ENCODE measurements at regions not wholly inside any gene's neighbourhood (a gene's known extent, or its start where the extent isn't known, plus 50 kb on each side); places are given as distances from the start of the nearest gene placed in this dataset.

- TF ChIP-seq POLR2AphosphoS5 (IDR thresholded peaks at IDR 0.05; ENCODE audit: insufficient read depth, low read depth, low read length) (no peak), CTCF (IDR thresholded peaks at IDR 0.05; ENCODE audit: extremely low read depth in 1 of 2, insufficient read depth in 1 of 2, low read depth in 1 of 2, low read length in 2 of 2) (no peak), MAX (IDR thresholded peaks at IDR 0.05; ENCODE audit: insufficient read depth, insufficient read length) (no peak), JUN (IDR thresholded peaks at IDR 0.05; ENCODE audit: borderline replicate concordance, insufficient read depth, insufficient read length, low read depth) (no peak), POLR2A (IDR thresholded peaks at IDR 0.05; ENCODE audit: low read depth, low read length) (no peak)
Measured at GRCh38 chr4:71221510-71222466, 117.0 kb upstream of the SLC4A4 start.

All from endothelial cell of umbilical vein (primary cell).